Naive B cell (primary cell): ENCODE measurements at regions not wholly inside any gene's neighbourhood (a gene's known extent, or its start where the extent isn't known, plus 50 kb on each side); places are given as distances from the start of the nearest gene placed in this dataset.

ENCODE experiments used
- ATAC-seq, 2 donors: fragments of 150-1000 bp; cut with Tn5 transposase; 2 replicates each; pipeline ENCODE4 v1.10.0; 2021; ENCODE audit warnings: low read depth in 2 of 2, mild to moderate bottlenecking in 2 of 2, moderate library complexity in 2 of 2
- DNase-seq: peaks from one replicate; pipeline ENCODE4 v3.0.0; 2022
- H3K27ac Mint-ChIP-seq, 6 donors: one replicate each; pipeline ENCODE4 v1.8.0; 2020 to 2022; ENCODE audit warnings: mild to moderate bottlenecking in 6 of 6, mixed read lengths in 6 of 6, moderate library complexity in 5 of 6, inconsistent platforms in 2 of 6
- H3K27me3 Mint-ChIP-seq, 3 donors: one replicate each; pipeline ENCODE4 v1.8.0; 2021 to 2022; ENCODE audit warnings: mixed read lengths in 3 of 3, mild to moderate bottlenecking in 1 of 3
- H3K36me3 Mint-ChIP-seq, 2 donors: one replicate each; pipeline ENCODE4 v1.8.0; 2020 to 2022; ENCODE audit warnings: mixed read lengths in 2 of 2, inconsistent platforms in 1 of 2, mild to moderate bottlenecking in 1 of 2
- H3K4me1 Mint-ChIP-seq, 3 donors: one replicate each; pipeline ENCODE4 v1.8.0; 2020 to 2022; ENCODE audit warnings: mixed read lengths in 3 of 3, inconsistent platforms in 1 of 3, mild to moderate bottlenecking in 1 of 3, moderate library complexity in 1 of 3
- H3K4me3 Mint-ChIP-seq, 8 donors: one replicate each; pipeline ENCODE4 v1.8.0; 2020 to 2022; ENCODE audit warnings: mild to moderate bottlenecking in 8 of 8, mixed read lengths in 8 of 8, moderate library complexity in 8 of 8, inconsistent platforms in 2 of 8
- H3K9me3 Mint-ChIP-seq, 7 donors: one replicate each; pipeline ENCODE4 v1.8.0; 2020 to 2022; ENCODE audit warnings: mixed read lengths in 7 of 7, mild to moderate bottlenecking in 5 of 7, inconsistent platforms in 2 of 7, moderate library complexity in 1 of 7

- Mint-ChIP-seq H3K27me3 (peaks cover 0 to 4% (median 0%) of the 10 kb centered on the region in 3 donors), H3K36me3 (no peaks in the 10 kb centered on the region), H3K4me3 (no peak overlapping the region), H3K27ac (no peak overlapping the region), H3K9me3 (peaks cover 0 to 5% (median 0%) of the 10 kb centered on the region in 7 donors), H3K4me1 (no peaks in the 10 kb centered on the region)
- ATAC-seq (no peak), DNase-seq (no peak)
Observed at GRCh38 chr11:25970726-25971508, 361.0 kb upstream of the ANO3 start.

- Mint-ChIP-seq H3K4me3 (no peak overlapping the region), H3K4me1 (peaks cover 11 to 24% (median 14%) of the 10 kb centered on the region in 3 donors), H3K27me3 (no peaks in the 10 kb centered on the region), H3K27ac (no peak overlapping the region), H3K9me3 (peaks cover 0 to 5% (median 0%) of the 10 kb centered on the region in 7 donors), H3K36me3 (no peaks in the 10 kb centered on the region)
- ATAC-seq: no peak
- DNase-seq: no peak
Observed at GRCh38 chr11:25980091-25980490, 351.8 kb upstream of the ANO3 start.

GRCh38 chr11:25981998-25982397 lies 349.9 kb upstream of the ANO3 start:
- Mint-ChIP-seq H3K9me3 (peaks cover 0 to 5% (median 0%) of the 10 kb centered on the region in 7 donors), H3K27ac (peak overlapping the region in 3 of 6 donors; percentile 1 to 43 (median 2)), H3K4me3 (peak overlapping the region in 6 of 8 donors; percentile 38 to 72 (median 57)), H3K27me3 (no peaks in the 10 kb centered on the region), H3K36me3 (no peaks in the 10 kb centered on the region), H3K4me1 (peaks cover 11 to 24% (median 14%) of the 10 kb centered on the region in 3 donors)
- DNase-seq (peak; percentile 46), ATAC-seq (peak; percentile 75 to 81)

DNA sequence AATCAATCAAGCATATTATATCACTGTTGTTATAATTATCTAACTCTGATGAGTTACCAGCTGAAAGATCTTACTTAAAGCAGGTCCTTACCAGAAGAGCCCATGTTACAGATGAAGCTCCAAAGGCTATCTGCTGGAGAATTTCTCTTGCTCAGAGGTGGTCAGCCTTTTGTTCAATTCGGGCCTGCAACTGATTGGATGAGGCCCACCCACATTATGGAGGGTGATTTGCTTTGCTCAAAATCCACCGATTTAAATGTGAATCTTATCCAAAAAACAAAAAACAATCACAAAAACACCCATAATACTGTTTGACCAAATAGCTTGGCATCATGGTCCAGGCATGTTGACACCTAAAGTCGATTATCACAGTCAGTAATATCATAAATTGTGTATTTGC lies 348.6 kb upstream of the ANO3 start:
- Mint-ChIP-seq H3K4me1 (peaks cover 11 to 24% (median 14%) of the 10 kb centered on the region in 3 donors), H3K27ac (peak overlapping the region in 4 of 6 donors; percentile 2 to 95 (median 87))
- peak in 1 of 2 donors; percentile 17 for ATAC-seq

GRCh38 chr11:25988178-25988577 lies 343.8 kb upstream of the ANO3 start:
- H3K36me3 Mint-ChIP-seq: no peaks in the 10 kb centered on the region
- H3K27ac Mint-ChIP-seq: no peak overlapping the region
- H3K9me3 Mint-ChIP-seq: peaks cover 0 to 5% (median 0%) of the 10 kb centered on the region in 7 donors

More for the DNA sequence above, 348.6 kb upstream of the ANO3 start:
- Mint-ChIP-seq H3K27me3 (no peaks in the 10 kb centered on the region), H3K4me3 (peak overlapping the region in 5 of 8 donors; percentile 6 to 59 (median 25)), H3K9me3 (peaks cover 0 to 5% (median 0%) of the 10 kb centered on the region in 7 donors), H3K36me3 (no peaks in the 10 kb centered on the region)
- no peak for DNase-seq

GRCh38 chr11:25990406-25990805 lies 341.5 kb upstream of the ANO3 start:
- Mint-ChIP-seq H3K4me3 (no peak overlapping the region), H3K36me3 (no peaks in the 10 kb centered on the region), H3K4me1 (no peaks in the 10 kb centered on the region), H3K9me3 (peaks cover 0 to 4% (median 0%) of the 10 kb centered on the region in 7 donors), H3K27ac (no peak overlapping the region), H3K27me3 (no peaks in the 10 kb centered on the region)
- ATAC-seq (no peak), DNase-seq (no peak)

More at GRCh38 chr11:25988178-25988577, 343.8 kb upstream of the ANO3 start:
- Mint-ChIP-seq H3K4me1 (peaks cover 6 to 11% (median 6%) of the 10 kb centered on the region in 3 donors), H3K4me3 (no peak overlapping the region), H3K27me3 (no peaks in the 10 kb centered on the region)
- ATAC-seq (no peak), DNase-seq (no peak)

DNA sequence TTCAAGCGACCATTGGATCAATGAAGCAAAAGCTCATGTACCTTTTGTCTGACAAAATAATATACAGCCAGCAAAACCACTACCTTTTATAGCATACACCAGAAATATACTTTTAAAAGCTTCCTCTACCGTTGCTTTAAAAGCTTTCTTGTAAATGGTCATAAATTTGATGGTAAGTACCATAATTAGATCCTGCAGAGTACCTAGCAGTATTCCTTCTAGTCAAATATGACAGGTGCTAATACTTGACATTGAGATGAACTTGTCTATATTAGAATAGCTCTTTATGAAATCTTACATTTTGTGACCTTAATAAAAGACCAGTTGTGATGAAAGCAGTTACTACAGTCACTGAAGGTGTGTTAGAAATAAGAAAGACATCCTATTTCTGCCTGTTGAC lies 340.5 kb upstream of the ANO3 start:
- Mint-ChIP-seq H3K4me3 (no peak overlapping the region), H3K9me3 (peaks cover 0 to 4% (median 0%) of the 10 kb centered on the region in 7 donors), H3K27ac (no peak overlapping the region), H3K4me1 (no peaks in the 10 kb centered on the region), H3K36me3 (no peaks in the 10 kb centered on the region), H3K27me3 (no peaks in the 10 kb centered on the region)
- no peak for DNase-seq
- no peak for ATAC-seq

GRCh38 chr11:25992294-25992693 lies 339.6 kb upstream of the ANO3 start:
- no peaks in the 10 kb centered on the region for H3K4me1 Mint-ChIP-seq
- H3K4me3 Mint-ChIP-seq: no peak overlapping the region
- H3K27ac Mint-ChIP-seq: peak overlapping the region in 1 of 6 donors; percentile 9
- no peaks in the 10 kb centered on the region for H3K36me3 Mint-ChIP-seq
- DNase-seq: no peak
- H3K27me3 Mint-ChIP-seq: no peaks in the 10 kb centered on the region
- ATAC-seq: no peak
- H3K9me3 Mint-ChIP-seq: peaks cover 0 to 4% (median 0%) of the 10 kb centered on the region in 7 donors

- H3K27ac Mint-ChIP-seq: no peak overlapping the region
- no peak overlapping the region for H3K4me3 Mint-ChIP-seq
- no peaks in the 10 kb centered on the region for H3K36me3 Mint-ChIP-seq
- no peak for ATAC-seq
- H3K27me3 Mint-ChIP-seq: no peaks in the 10 kb centered on the region
- no peaks in the 10 kb centered on the region for H3K4me1 Mint-ChIP-seq
- DNase-seq: no peak
- H3K9me3 Mint-ChIP-seq: peaks cover 0 to 4% (median 0%) of the 10 kb centered on the region in 7 donors
Observed at GRCh38 chr11:25993016-25993415, 338.9 kb upstream of the ANO3 start.

GRCh38 chr11:26011474-26011873 lies 320.5 kb upstream of the ANO3 start:
- H3K4me3 Mint-ChIP-seq: no peak overlapping the region
- peaks cover 0 to 7% (median 5%) of the 10 kb centered on the region in 3 donors for H3K4me1 Mint-ChIP-seq
- H3K27me3 Mint-ChIP-seq: no peaks in the 10 kb centered on the region
- peaks cover 0 to 6% of the 10 kb centered on the region in 2 donors for H3K36me3 Mint-ChIP-seq
- DNase-seq (no peak), ATAC-seq (no peak)
- H3K9me3 Mint-ChIP-seq: peaks cover 0 to 5% (median 2%) of the 10 kb centered on the region in 7 donors
- no peak overlapping the region for H3K27ac Mint-ChIP-seq

DNA sequence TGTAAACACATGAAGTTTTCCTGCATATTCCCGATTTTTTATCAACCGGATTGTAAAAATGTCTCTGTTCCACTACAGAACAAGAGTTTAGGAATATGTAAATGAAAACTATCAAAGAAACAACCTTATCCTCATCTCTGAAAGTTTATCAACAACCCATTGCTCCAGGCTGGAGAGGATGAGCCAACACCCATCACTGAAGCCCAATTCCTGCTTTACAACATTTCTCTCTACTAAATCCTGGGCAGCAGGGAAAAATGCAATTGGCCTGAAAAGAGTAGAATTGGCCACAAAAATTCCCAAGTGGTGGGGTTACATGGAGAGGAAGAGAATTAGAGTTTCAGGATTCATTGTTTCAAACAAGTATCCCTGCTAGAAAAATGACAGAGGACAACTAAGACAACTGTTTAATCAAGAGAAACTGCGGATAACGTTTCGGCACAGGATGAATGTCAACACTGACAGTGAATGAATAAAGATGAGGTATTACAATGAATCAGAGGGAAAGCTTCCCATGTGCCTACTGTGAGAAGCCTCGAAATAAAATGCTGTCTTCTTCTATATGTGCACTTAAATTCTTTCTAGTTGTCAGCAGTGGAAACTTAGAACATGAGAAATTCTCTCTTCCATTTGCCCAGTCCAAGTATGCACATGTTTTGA lies 317.3 kb upstream of the ANO3 start:
- H3K4me1 Mint-ChIP-seq: peaks cover 5 to 11% (median 9%) of the 10 kb centered on the region in 3 donors

GRCh38 chr11:26017322-26017860 lies 314.5 kb upstream of the ANO3 start:
- H3K4me3 Mint-ChIP-seq: no peak overlapping the region
- no peak for ATAC-seq

More for the DNA sequence above, 317.3 kb upstream of the ANO3 start:
- H3K9me3 Mint-ChIP-seq: peaks cover 0 to 5% (median 2%) of the 10 kb centered on the region in 7 donors
- ATAC-seq (no peak), DNase-seq (no peak)
- H3K36me3 Mint-ChIP-seq: peaks cover 0 to 6% of the 10 kb centered on the region in 2 donors
- no peaks in the 10 kb centered on the region for H3K27me3 Mint-ChIP-seq
- no peak overlapping the region for H3K27ac Mint-ChIP-seq
- H3K4me3 Mint-ChIP-seq: no peak overlapping the region

DNA sequence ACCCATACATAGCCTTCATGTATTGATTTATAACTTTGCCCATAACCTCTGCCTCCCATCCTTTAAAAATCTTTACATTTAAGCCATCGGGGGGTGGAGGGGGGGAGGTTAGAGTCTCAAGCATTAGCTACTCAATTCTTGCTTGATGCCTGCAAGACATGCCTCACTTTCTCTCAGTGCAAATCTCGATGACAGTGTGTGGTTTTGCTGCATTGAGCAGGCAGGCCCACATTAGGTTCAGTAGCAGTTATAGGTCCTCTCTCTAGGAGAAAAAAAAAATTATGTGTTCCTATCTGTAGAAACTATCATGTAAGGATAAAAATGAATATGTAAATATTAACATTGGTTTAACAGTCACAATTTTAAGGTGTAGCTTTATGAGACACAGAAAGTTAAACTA lies 314.0 kb upstream of the ANO3 start:
- Mint-ChIP-seq H3K27ac (peak overlapping the region in 1 of 6 donors; percentile 57), H3K4me1 (peaks cover 4 to 11% (median 5%) of the 10 kb centered on the region in 3 donors), H3K27me3 (no peaks in the 10 kb centered on the region), H3K9me3 (peaks cover 0 to 5% (median 0%) of the 10 kb centered on the region in 7 donors), H3K4me3 (no peak overlapping the region), H3K36me3 (peaks cover 0 to 6% of the 10 kb centered on the region in 2 donors)
- DNase-seq (no peak), ATAC-seq (no peak)

More at GRCh38 chr11:26017322-26017860, 314.5 kb upstream of the ANO3 start:
- Mint-ChIP-seq H3K9me3 (peaks cover 0 to 5% (median 0%) of the 10 kb centered on the region in 7 donors), H3K27me3 (no peaks in the 10 kb centered on the region), H3K27ac (peak overlapping the region in 1 of 6 donors; percentile 57), H3K4me1 (peaks cover 4 to 11% (median 5%) of the 10 kb centered on the region in 3 donors), H3K36me3 (peaks cover 0 to 6% of the 10 kb centered on the region in 2 donors)
- no peak for DNase-seq
